OCI-M1 (cell line): ENCODE measurements at regions not wholly inside any gene's neighbourhood (a gene's known extent, or its start where the extent isn't known, plus 50 kb on each side); places are given as distances from the start of the nearest gene placed in this dataset.

Source experiments
- DNase-seq: peaks from one replicate; lab custom pipeline; 2025; lab: John Stamatoyannopoulos, UW

- no peak for DNase-seq
Observed at GRCh38 chr11:82373781-82374542, 359.7 kb downstream of the FAM181B start.

GRCh38 chr11:82365351-82365750, 368.3 kb downstream of the FAM181B start:
- no peak for DNase-seq

- peak; percentile 89 for DNase-seq
Observed at GRCh38 chr11:82356316-82356715, 377.3 kb downstream of the FAM181B start.

GRCh38 chr11:82355313-82355823, 378.3 kb downstream of the FAM181B start:
- no peak for DNase-seq

- no peak for DNase-seq
Observed at GRCh38 chr11:82326853-82327252, 406.8 kb downstream of the FAM181B start.

GRCh38 chr11:82321206-82321605, 412.5 kb downstream of the FAM181B start:
- DNase-seq, result no peak

- DNase-seq, result peak; percentile 72
Observed at GRCh38 chr11:82315093-82315492, 418.6 kb downstream of the FAM181B start.

- DNase-seq, result peak; percentile 25
Observed at GRCh38 chr11:82308979-82309378, 424.7 kb downstream of the FAM181B start.

GRCh38 chr11:82305123-82305522, 428.5 kb downstream of the FAM181B start:
- no peak for DNase-seq

- no peak for DNase-seq
Observed at GRCh38 chr11:82303671-82304070, 430.0 kb downstream of the FAM181B start.

- DNase-seq, result no peak
Observed at GRCh38 chr11:82288471-82288870, 445.2 kb downstream of the FAM181B start.

- no peak for DNase-seq
Observed at GRCh38 chr11:82270870-82271269, 462.8 kb downstream of the FAM181B start.

- DNase-seq, result no peak
Observed at GRCh38 chr11:82268627-82269026, 465.0 kb downstream of the FAM181B start.

- no peak for DNase-seq
Observed at GRCh38 chr11:82267186-82267585, 466.5 kb downstream of the FAM181B start.

- no peak for DNase-seq
Observed at GRCh38 chr11:82261367-82261766, 472.3 kb downstream of the FAM181B start.

- DNase-seq, result no peak
Observed at GRCh38 chr11:82250047-82250446, 483.6 kb downstream of the FAM181B start.

GRCh38 chr11:82246926-82247325, 486.7 kb downstream of the FAM181B start:
- no peak for DNase-seq

- no peak for DNase-seq
Observed at GRCh38 chr11:82239498-82239897, 494.2 kb downstream of the FAM181B start.

GRCh38 chr11:82234256-82234655, 499.4 kb downstream of the FAM181B start:
- peak; percentile 65 for DNase-seq

GRCh38 chr11:82233201-82233600, 500.5 kb downstream of the FAM181B start:
- peak; percentile 96 for DNase-seq

GRCh38 chr11:82229341-82229740, 504.3 kb downstream of the FAM181B start:
- peak; percentile 83 for DNase-seq

GRCh38 chr11:82225930-82226329, 507.7 kb downstream of the FAM181B start:
- peak; percentile 50 for DNase-seq

- DNase-seq, result no peak
Observed at GRCh38 chr11:82225502-82225901, 508.2 kb downstream of the FAM181B start.
